AG04450 (cell line): ENCODE measurements at regions not wholly inside any gene's neighbourhood (a gene's known extent, or its start where the extent isn't known, plus 50 kb on each side); places are given as distances from the start of the nearest gene placed in this dataset.

Experiments used
- CTCF ChIA-PET: fragments of 300-600, 350-600 bp; formaldehyde crosslinking; extraction: SDS; loops from one replicate; lab custom pipeline; 2022; ENCODE audit warnings: antibody characterized with exemption, inconsistent platforms; lab: Charles Lee
- POLR2A ChIA-PET: fragments of 350-600 bp; formaldehyde crosslinking; extraction: SDS; loops from one replicate; lab custom pipeline; 2021; ENCODE audit warnings: antibody characterized with exemption, inconsistent platforms; lab: Yijun Ruan, JAX
- DNase-seq: peaks from one replicate; pipeline ENCODE4 v3.0.0-alpha.2; 2011; ENCODE audit warnings: low read depth, low spot score
- H3K27ac ChIP-seq: one replicate; pipeline ENCODE4 v1.5.1; 2012; ENCODE audit warnings: low read depth, low read length, control low read depth
- H3K27me3 ChIP-seq: one replicate; pipeline ENCODE4 v1.6.0; 2012; ENCODE audit warnings: low read length; ENCODE audit not compliant: control insufficient read depth, insufficient read depth
- H3K4me3 ChIP-seq: 2 replicates; pipeline ENCODE4 v1.5.1; 2011; ENCODE audit warnings: mild to moderate bottlenecking, low read depth, low read length, control low read depth
- H3K9me3 ChIP-seq: 2 replicates; pipeline ENCODE4 v1.5.1; 2012; ENCODE audit warnings: low read length; ENCODE audit not compliant: control insufficient read depth, insufficient read depth
- TF ChIP-seq, protein P1 (sequence below): IDR thresholded peaks from 2 replicates; pipeline ENCODE4 v1.5.1; 2011; ENCODE audit warnings: low read depth, low read length, control low read depth, inconsistent platforms

DNA sequence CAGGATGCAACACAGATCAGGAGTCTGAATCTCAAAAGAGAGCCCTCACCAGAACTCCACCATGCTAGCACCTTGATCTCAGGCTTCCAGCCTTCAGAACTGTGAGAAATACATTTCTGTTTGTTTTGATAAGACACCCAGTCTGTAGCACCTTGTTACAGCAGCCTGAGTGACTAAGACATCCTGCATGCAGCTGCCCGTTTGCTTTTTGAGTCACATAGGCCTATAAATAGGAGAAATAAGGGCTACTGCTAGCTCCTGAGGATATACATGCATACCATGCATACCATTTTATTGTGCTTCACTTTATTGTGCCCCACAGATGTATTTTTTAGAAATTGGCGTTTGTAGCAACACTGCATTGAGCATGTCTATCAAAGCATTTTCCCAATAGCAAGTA is 337.8 kb downstream of the CDH2 start:
- peak; percentile 27 for DNase-seq

DNA sequence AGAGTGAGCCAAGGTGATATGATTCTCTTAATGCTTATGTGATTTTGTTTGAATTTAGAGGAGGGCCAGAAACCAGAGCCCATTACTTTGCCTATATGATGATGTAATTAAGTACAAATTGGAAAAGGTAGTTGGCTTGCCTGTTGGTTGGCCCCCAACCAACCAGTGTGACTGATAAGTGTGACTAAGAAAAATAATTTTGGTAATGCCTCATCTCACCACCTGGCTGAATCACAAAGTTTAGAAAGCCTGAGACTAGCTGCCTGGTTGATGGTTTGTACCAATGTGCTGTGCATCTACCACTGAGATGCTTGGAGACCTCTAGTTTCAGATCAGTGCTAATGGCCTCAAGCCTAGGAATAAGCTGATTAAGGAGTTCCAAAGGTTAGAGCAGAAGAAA is 338.7 kb downstream of the CDH2 start:
- no peak for DNase-seq
- no peak overlapping the region for H3K4me3 ChIP-seq
- H3K27me3 ChIP-seq: no peaks in the 10 kb centered on the region
- H3K9me3 ChIP-seq: no peaks in the 10 kb centered on the region
- POLR2A ChIA-PET: no interaction called here
- TF ChIP-seq, protein P1, sequence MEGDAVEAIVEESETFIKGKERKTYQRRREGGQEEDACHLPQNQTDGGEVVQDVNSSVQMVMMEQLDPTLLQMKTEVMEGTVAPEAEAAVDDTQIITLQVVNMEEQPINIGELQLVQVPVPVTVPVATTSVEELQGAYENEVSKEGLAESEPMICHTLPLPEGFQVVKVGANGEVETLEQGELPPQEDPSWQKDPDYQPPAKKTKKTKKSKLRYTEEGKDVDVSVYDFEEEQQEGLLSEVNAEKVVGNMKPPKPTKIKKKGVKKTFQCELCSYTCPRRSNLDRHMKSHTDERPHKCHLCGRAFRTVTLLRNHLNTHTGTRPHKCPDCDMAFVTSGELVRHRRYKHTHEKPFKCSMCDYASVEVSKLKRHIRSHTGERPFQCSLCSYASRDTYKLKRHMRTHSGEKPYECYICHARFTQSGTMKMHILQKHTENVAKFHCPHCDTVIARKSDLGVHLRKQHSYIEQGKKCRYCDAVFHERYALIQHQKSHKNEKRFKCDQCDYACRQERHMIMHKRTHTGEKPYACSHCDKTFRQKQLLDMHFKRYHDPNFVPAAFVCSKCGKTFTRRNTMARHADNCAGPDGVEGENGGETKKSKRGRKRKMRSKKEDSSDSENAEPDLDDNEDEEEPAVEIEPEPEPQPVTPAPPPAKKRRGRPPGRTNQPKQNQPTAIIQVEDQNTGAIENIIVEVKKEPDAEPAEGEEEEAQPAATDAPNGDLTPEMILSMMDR: no peak
- CTCF ChIA-PET: no interaction called here
- H3K27ac ChIP-seq: no peak overlapping the region

More for the DNA sequence above, 337.8 kb downstream of the CDH2 start:
- CTCF ChIA-PET: no interaction called here
- POLR2A ChIA-PET: interaction anchor here (1.1 kb wide), 1 partner anchor 339 kb away, joined by 3 read pairs; no protein-coding TSS in a partner anchor
- no peak overlapping the region for H3K4me3 ChIP-seq
- no peaks in the 10 kb centered on the region for H3K9me3 ChIP-seq
- no peaks in the 10 kb centered on the region for H3K27me3 ChIP-seq
- TF ChIP-seq, protein P1: no peak
- no peak overlapping the region for H3K27ac ChIP-seq

DNA sequence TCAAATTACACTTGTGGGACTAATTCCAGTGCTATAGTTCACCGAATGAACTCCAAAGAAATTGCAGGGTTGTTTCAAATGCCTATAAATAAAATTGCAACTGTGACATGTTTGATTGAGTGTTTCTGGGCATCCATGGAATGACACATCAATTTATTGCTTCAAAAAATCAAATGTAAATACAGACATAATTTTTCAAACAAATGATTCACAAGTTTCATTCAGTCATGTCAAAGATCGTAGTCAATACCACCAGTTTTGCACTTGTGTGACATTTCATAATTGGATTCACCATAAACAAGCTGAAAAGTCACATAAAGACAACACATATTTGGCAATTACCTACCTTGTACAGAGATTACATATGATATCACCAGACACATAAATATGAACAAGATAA is 350.8 kb downstream of the CDH2 start:
- no peak for DNase-seq
- TF ChIP-seq, protein P1: no peak
- Histone ChIP-seq H3K9me3 (no peaks in the 10 kb centered on the region), H3K4me3 (no peak overlapping the region), H3K27ac (no peak overlapping the region), H3K27me3 (no peaks in the 10 kb centered on the region)
- ChIA-PET POLR2A (no interaction called here), CTCF (no interaction called here)

DNA sequence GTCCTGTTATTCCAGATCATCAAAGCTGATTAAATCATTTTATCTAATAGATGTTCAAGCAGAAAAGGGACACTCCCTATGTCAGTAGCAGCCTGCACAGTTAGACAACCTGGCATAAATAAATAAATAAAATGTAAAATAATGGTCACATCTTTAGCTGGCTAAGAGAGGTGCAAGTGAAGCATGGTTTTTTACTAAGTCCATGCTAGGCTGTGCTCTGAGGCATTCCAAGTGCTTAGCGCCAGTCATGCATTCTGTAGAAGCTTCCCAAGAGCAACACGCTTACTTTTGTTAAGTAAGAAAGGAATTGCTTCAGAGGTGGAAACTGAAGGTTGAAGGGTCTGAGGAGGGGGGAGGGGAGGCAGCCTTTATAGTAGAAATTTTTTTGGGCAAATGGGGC is 351.2 kb downstream of the CDH2 start:
- CTCF ChIA-PET: no interaction called here
- POLR2A ChIA-PET: no interaction called here
- DNase-seq: no peak
- no peaks in the 10 kb centered on the region for H3K9me3 ChIP-seq
- no peak overlapping the region for H3K27ac ChIP-seq
- no peak overlapping the region for H3K4me3 ChIP-seq
- TF ChIP-seq, protein P1: no peak
- no peaks in the 10 kb centered on the region for H3K27me3 ChIP-seq

DNA sequence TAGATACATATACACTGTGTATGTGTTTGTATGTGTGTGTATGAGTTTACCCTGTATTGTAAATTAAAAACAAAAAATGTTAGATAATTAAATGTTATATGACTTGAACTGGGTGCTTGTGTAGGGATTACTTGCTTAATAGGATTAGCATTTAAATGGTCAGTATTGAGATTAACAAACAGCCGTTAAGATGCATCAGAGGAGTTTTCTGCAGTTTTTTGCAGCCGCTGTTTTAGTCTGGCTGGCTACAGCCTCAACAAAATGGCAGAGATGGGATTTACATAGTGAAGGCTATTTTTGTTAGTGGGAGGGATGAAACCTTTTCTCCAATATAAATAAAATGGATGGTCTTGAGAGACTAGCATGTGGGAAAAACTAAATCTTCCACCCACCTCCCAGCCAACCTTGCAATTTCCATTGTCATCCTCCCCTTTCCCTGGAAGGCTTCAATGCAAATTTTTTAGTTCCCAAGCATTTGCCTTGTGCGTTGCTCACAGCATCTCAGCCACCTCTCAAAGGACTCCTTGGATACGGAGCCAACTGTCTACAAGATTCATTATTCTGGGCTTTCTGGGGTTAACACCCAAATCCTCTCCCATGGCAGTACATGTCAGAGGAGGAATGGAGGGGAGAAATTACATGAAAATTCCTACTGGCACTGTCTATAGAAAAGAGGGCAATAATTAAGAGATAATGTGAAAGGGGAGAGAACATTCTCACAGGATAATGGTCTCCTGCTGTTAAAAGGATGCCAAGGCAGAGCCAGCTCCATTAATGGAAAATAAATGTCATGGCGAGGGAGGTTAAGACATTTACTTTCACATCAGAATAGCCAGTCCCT is 351.9 kb downstream of the CDH2 start:
- Histone ChIP-seq H3K4me3 (no peak overlapping the region), H3K9me3 (no peaks in the 10 kb centered on the region), H3K27me3 (no peaks in the 10 kb centered on the region), H3K27ac (no peak overlapping the region)
- ChIA-PET CTCF (no interaction called here), POLR2A (no interaction called here)
- TF ChIP-seq, protein P1: no peak
- no peak for DNase-seq
